CD1c-positive myeloid dendritic cell (primary cell): ENCODE measurements at regions not wholly inside any gene's neighbourhood (a gene's known extent, or its start where the extent isn't known, plus 50 kb on each side); places are given as distances from the start of the nearest gene placed in this dataset.
"Not testable (repeated sequence)": the region's sequence is repeated elsewhere in the genome, so short reads cannot be mapped to it uniquely, and the experiment has no call there.

Experiments used
- DNase-seq: peaks from one replicate; pipeline ENCODE4 v3.0.0-alpha.2; 2016; ENCODE audit errors: extremely low spot score

DNA sequence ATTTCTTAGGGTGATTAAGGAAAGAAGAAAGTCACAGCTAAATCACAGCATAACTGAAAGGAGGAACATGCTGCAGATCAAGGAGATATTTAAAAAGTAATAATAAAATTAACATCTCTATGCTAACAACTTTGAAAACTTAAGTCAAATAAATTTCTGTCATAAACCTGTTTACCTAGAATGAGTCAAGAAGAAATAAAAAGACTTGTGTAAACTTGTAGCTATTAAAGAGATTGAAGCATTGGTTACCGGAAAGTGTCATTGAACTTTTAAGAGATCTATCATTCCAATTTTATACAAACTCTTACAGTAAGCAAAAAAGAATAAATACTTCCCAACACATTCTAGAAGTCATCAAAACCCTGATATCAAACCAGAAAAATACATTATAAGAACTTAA is 520.1 kb upstream of the SYT4 start:
- no peak for DNase-seq

- DNase-seq = no peak
Observed at GRCh38 chr18:43800584-43800983, 523.3 kb upstream of the SYT4 start.

DNA sequence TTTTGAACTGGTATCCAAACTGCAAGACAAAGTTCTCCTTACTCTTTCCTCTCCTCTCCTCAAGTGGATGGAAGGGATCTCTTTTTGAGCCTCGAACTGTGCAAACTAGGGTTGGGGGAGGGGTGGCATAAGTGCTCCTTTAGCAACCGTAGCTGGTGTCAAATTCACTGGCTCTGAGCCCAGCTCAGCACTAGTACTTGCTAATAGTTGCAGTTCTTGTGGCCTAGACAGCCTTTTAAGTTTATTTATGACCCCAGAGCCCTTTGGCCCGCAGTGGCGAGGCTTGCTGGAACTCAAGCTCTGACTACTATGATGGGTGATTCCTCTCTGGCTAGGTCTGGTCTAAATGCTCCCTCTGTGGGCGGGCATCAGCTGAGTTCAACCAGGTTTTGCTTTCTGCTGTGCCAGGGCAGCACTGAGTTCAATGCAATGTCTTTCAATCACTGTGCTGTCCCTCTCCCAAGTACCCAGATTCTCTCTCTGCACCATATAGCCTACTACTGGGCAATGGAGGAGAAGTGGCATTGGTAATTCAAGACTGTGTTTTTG is 528.4 kb upstream of the SYT4 start:
- no peak for DNase-seq

DNA sequence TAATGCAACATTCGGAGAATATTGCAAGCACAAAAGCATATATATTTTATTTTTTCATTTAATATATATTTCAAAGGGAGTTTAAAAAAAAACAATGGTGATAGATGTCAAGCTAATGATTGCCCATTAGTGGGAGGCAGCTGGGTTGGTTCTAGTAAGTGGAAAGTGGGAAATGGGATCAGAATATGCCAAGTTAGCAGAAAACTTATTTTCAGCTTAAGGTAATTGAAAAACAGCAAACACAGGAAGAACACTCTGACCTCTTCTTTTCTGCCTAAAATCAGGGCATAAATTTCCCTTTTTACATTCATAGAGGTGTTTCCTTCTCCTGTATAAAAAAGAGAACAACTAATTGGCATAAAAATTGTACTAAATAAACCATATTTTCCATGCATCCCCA is 535.3 kb upstream of the SYT4 start:
- DNase-seq = no peak

DNA sequence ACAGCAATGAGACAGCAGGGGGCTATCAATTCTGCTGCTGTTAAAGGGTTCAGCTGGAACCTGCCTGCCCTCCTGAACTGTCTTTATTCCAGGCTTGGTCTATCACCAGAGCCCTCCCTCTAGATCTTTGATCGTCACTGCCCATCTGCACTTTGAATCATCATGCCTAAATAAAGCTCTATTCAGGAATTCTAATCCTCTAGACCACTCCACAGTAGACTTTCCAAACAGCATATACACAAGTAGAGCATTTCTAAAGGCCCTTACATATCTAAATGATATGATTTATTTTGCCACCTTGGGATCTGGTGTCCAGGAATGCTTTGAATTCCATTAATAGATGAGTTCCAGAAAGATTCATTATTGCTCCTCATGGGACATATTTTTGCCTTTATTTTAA is 542.1 kb upstream of the SYT4 start:
- DNase-seq = no peak

GRCh38 chr18:43819873-43820272 is 542.6 kb upstream of the SYT4 start:
- no peak for DNase-seq

GRCh38 chr18:43825768-43826167 is 548.5 kb upstream of the SYT4 start:
- no peak for DNase-seq

- no peak for DNase-seq
Observed at GRCh38 chr18:43826215-43826614, 548.9 kb upstream of the SYT4 start.

DNA sequence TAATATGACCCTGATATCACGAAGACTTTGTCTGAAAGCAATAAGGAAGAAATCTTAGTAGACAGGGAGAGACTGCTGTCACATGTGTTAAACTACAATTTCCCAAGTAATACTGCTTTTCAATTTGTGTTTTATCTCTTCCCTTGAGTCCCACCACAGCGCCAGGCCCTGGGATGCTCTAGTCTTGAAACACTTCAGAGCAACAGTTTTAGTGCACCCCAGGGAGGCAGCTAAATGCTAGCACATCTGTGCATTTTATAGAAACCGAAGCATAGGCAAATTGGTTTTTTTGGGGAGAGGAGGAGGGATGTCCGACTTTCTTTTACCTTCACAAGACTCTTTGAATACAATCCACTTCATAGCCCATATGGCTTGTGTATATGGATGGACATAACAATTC is 550.0 kb upstream of the SYT4 start:
- DNase-seq = no peak

DNA sequence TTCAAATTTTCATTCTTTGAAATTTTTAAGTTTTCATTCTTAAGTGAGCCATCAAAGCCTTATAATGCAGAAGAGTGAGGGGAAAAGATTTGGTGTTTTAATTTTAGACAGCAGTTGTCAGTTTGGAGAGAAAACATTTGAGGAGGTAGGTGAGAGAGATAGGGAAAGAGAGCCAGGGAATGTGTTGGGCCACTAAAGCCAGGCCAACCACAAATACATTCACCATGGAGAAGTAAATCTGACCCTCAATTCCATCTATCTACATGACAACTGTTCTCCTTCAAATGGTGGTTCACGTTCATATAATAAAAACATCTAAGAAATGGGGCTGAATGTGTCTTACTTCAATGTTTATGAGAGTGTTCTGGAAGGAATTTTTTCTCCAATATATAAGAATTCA is 553.0 kb upstream of the SYT4 start:
- DNase-seq = no peak

DNA sequence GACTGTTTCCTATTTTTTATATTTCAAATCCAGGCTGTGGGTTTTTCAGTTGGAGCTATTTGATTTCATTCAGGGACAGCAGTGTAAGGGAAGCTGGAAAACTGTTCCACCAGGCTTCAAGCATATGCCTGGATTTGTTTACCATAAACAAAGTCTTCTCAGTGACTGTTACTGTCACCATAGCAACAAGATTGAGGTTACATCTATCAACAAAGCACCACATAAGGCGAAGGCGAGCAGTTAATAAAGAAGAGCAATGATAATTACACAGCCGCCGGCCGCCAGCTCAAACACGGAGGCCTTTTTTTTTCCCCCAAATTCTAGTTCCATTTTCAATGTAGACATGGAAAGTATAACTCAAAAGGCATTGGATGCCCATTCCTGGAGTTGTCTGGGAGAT is 553.7 kb upstream of the SYT4 start:
- no peak for DNase-seq

DNA sequence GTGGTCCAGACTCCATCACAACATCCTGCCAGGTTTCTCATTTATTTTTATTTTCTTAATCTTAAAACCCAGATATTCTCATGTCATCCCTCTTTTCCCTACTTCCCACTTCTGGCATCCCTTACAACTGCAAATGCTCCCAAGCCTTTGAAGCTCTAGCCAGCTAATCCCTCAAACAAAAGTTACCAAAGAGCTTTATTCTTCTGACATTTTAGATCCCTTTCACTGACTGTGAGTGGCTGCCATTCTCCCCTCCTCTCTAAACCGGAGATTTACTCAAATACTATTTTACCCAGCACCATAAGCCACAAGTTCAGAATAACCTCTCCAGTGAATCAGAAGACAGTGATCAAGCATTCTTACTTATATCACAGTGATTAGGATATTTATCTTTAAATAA is 569.0 kb upstream of the SYT4 start:
- no peak for DNase-seq

- no peak for DNase-seq
Observed at GRCh38 chr18:43847164-43848091, 570.1 kb upstream of the SYT4 start.

DNA sequence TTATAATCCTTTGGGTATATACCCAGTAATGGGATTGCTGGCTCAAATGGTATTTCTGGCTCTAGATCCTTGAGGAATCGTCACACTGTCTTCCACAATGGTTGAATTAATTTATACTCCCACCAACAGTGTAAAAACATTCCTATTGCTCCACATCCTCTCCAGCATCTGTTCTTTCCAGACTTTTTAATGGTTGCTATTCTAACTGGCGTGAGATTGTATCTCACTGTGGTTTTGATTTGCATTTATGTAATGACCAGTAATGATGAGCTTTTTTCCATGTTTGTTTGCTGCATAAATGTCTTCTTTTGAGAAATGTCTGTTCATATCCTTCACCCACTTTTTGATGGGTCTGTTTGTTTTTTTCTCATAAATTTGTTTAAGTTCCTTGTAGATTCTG is 572.5 kb upstream of the SYT4 start:
- not testable (repeated sequence) for DNase-seq

GRCh38 chr18:43855376-43855775 is 578.1 kb upstream of the SYT4 start:
- no peak for DNase-seq

GRCh38 chr18:43863180-43863579 is 585.9 kb upstream of the SYT4 start:
- no peak for DNase-seq

GRCh38 chr18:43866696-43867095 is 589.4 kb upstream of the SYT4 start:
- DNase-seq = no peak

- no peak for DNase-seq
Observed at GRCh38 chr18:43868497-43868995, 591.3 kb upstream of the SYT4 start.

DNA sequence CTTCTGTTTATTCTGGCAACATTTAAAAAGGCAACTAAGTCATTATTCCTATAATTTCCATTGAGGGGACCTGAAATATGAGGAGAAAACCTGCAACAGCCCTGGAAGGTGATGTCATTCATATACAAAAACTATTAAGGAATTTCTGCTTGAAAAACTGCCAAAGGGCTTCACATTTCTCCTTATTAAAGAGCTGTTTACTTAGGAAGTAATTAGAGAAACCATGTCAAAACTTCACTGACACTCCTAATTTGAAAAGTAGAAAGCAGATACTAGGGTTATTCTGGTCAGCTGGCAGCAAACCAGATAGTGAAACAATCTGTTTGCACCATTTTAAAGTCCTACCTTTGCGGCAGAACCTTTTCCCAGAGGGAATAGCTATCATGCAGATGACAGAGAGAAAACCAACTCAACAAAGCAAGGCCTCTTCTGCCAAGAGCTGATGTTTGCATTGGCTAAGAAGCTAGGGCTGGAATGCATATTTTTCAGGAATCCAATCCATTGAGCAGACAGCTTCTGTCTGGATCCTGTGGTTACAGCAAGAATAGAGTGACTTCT is 592.2 kb upstream of the SYT4 start:
- DNase-seq = no peak

- DNase-seq = no peak
Observed at GRCh38 chr18:43870626-43871025, 593.3 kb upstream of the SYT4 start.

DNA sequence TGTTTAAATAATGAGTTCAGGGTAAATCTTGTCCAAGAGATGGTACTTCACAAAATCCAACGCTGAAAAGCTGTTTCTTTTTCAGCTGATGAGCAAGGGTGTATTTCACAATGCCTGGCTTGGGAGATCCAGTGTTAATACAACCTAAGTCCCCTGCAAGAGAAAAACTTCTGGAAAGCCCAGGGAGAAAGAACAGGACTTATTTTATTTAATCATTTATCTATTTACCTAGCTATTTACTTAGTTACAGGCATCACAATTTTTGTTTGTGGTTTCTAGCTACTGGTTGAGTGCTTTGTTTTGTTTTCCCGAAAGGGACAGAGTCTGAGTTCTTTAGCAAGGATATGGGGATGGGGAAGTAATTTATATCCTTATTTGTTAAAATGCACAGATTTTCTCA is 598.2 kb upstream of the SYT4 start:
- DNase-seq = no peak

DNA sequence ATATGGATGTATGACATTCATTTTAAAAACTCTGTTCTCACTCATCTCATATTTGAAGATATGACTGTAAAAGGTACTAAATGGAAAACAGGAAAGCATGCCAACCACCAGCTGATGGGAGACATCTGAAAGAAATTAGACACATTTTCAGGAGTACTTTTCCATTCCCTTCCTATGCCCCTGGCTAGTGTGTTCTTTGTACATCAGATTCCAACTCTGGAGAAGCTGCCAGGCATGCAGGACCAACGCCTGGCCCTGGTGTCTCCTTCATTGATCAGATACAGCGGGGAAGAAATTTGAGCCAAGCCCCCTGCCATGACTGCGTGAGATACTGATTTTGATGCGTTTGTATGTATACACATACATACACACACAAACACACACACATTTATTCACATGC is 599.0 kb upstream of the SYT4 start:
- DNase-seq = no peak

DNA sequence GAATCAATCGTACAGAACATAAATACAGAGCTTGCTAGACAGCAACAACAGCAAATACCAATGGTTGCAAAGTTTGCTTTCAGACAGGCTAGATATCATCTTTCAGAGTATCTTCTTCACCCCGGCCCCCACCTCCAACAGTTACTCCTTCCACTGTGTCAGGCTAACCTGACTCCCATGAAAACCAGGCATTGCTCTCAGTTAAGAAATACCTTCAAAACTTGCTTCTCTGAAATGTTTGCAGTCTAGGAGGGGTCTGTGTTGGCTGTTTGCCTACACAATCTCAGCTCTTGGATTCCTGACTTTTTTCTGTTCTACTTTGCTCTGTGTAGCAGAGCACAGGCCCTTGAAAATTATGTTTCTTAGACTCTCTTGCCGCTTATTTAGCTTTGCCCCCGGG is 599.5 kb upstream of the SYT4 start:
- no peak for DNase-seq
